CD4-positive, alpha-beta memory T cell (primary cell): ENCODE measurements at regions not wholly inside any gene's neighbourhood (a gene's known extent, or its start where the extent isn't known, plus 50 kb on each side); places are given as distances from the start of the nearest gene placed in this dataset.

ENCODE experiments used
- CTCF ChIA-PET: fragments of 350-600 bp; sonication (Branson Sonifier 250); formaldehyde crosslinking; loops from one replicate; lab custom pipeline; 2021; ENCODE audit warnings: inconsistent platforms; ENCODE audit not compliant: partially characterized antibody; lab: Charles Lee
- POLR2A ChIA-PET: fragments of 350-600 bp; sonication (Branson Sonifier 250); formaldehyde crosslinking; loops from one replicate; lab custom pipeline; 2021; ENCODE audit not compliant: partially characterized antibody; lab: Charles Lee
- DNase-seq, 5 donors: peaks; one replicate each; pipeline versions ENCODE4 v3.0.0 to v3.0.0-alpha.2; 2020 to 2022; ENCODE audit warnings: mixed read lengths in 1 of 5
- H3K27ac ChIP-seq: one replicate; pipeline ENCODE4 v1.7.0; 2013; ENCODE audit warnings: low read depth, low read length
- H3K27me3 ChIP-seq: 2 replicates; pipeline ENCODE4 v1.7.0; 2013; ENCODE audit warnings: mild to moderate bottlenecking, low read length, moderate library complexity; ENCODE audit not compliant: insufficient read depth
- H3K36me3 ChIP-seq: 2 replicates; pipeline ENCODE4 v1.7.0; 2013; ENCODE audit warnings: mild to moderate bottlenecking, low read length, moderate library complexity; ENCODE audit not compliant: insufficient read depth
- H3K4me1 ChIP-seq: 2 replicates; pipeline ENCODE4 v1.7.0; 2013; ENCODE audit warnings: mild to moderate bottlenecking, low read length, moderate library complexity; ENCODE audit not compliant: insufficient read depth
- H3K4me3 ChIP-seq, 2 donors: one replicate each; pipeline ENCODE4 v1.7.0; 2013; ENCODE audit warnings: low read length in 2 of 2, mild to moderate bottlenecking in 1 of 2
- H3K9me3 ChIP-seq, 2 donors: one replicate each; pipeline ENCODE4 v1.7.0; 2013; ENCODE audit warnings: low read length in 2 of 2, control low read depth in 1 of 2; ENCODE audit not compliant: control insufficient read depth in 1 of 2
- H3K27ac Mint-ChIP-seq, 7 donors: one replicate each; pipeline ENCODE4 v1.8.0; 2020 to 2021; ENCODE audit warnings: mixed read lengths in 7 of 7, mild to moderate bottlenecking in 6 of 7, inconsistent platforms in 3 of 7, moderate library complexity in 3 of 7
- H3K27me3 Mint-ChIP-seq, 2 donors: one replicate each; pipeline ENCODE4 v1.8.0; 2020 to 2021; ENCODE audit warnings: mixed read lengths in 2 of 2
- H3K36me3 Mint-ChIP-seq, 2 donors: one replicate each; pipeline ENCODE4 v1.8.0; 2020 to 2021; ENCODE audit warnings: mixed read lengths in 2 of 2, inconsistent platforms in 1 of 2, mild to moderate bottlenecking in 1 of 2
- H3K4me1 Mint-ChIP-seq, 4 donors: one replicate each; pipeline ENCODE4 v1.8.0; 2020 to 2021; ENCODE audit warnings: mixed read lengths in 4 of 4, mild to moderate bottlenecking in 1 of 4
- H3K4me3 Mint-ChIP-seq, 8 donors: one replicate each; pipeline ENCODE4 v1.8.0; 2020 to 2021; ENCODE audit warnings: mixed read lengths in 8 of 8, mild to moderate bottlenecking in 7 of 8, moderate library complexity in 6 of 8, inconsistent platforms in 3 of 8
- H3K9me3 Mint-ChIP-seq, 8 donors: one replicate each; pipeline ENCODE4 v1.8.0; 2020 to 2021; ENCODE audit warnings: mixed read lengths in 8 of 8, mild to moderate bottlenecking in 5 of 8, inconsistent platforms in 3 of 8, moderate library complexity in 1 of 8
- intact Hi-C: fragments of 100-400 bp; cut with micrococcal nuclease; formaldehyde crosslinking; loops from one replicate; pipeline ENCODE4 v1.15.1; 2023

GRCh38 chr20:19944772-19945459, 72.2 kb upstream of the NAA20 start:
- Histone ChIP-seq H3K9me3 (no peaks in the 10 kb centered on the region), H3K27me3 (peaks cover 5% of the 10 kb centered on the region), H3K36me3 (no peaks in the 10 kb centered on the region), H3K4me3 (no peak overlapping the region), H3K27ac (no peak overlapping the region), H3K4me1 (no peaks in the 10 kb centered on the region)
- intact Hi-C loops, result no loop called here
- H3K27ac Mint-ChIP-seq, result no peak overlapping the region
- no peaks in the 10 kb centered on the region for H3K36me3 Mint-ChIP-seq
- peaks cover 0 to 5% of the 10 kb centered on the region in 2 donors for H3K27me3 Mint-ChIP-seq
- POLR2A ChIA-PET, result no interaction called here
- H3K4me3 Mint-ChIP-seq, result no peak overlapping the region
- peaks cover 0 to 1% (median 0%) of the 10 kb centered on the region in 8 donors for H3K9me3 Mint-ChIP-seq
- CTCF ChIA-PET, result no interaction called here
- no peak for DNase-seq
- no peaks in the 10 kb centered on the region for H3K4me1 Mint-ChIP-seq

- ChIA-PET CTCF (interaction anchor here (0.9 kb wide), 1 partner anchor 9 kb away, joined by 4 read pairs; no protein-coding TSS in a partner anchor), POLR2A (no interaction called here)
- H3K36me3 Mint-ChIP-seq, result no peaks in the 10 kb centered on the region
- Histone ChIP-seq H3K27me3 (peaks cover 5% of the 10 kb centered on the region), H3K9me3 (no peaks in the 10 kb centered on the region), H3K27ac (no peak overlapping the region), H3K36me3 (no peaks in the 10 kb centered on the region), H3K4me1 (no peaks in the 10 kb centered on the region), H3K4me3 (no peak overlapping the region)
- H3K27ac Mint-ChIP-seq, result no peak overlapping the region
- intact Hi-C loops, result no loop called here
- peaks cover 0 to 1% (median 0%) of the 10 kb centered on the region in 8 donors for H3K9me3 Mint-ChIP-seq
- DNase-seq, result no peak
- peaks cover 0 to 5% of the 10 kb centered on the region in 2 donors for H3K27me3 Mint-ChIP-seq
- H3K4me1 Mint-ChIP-seq, result no peaks in the 10 kb centered on the region
- no peak overlapping the region for H3K4me3 Mint-ChIP-seq
Measured at GRCh38 chr20:19945732-19946670, 71.2 kb upstream of the NAA20 start.

GRCh38 chr20:19947611-19948264, 69.4 kb upstream of the NAA20 start:
- Histone ChIP-seq H3K27ac (no peak overlapping the region), H3K36me3 (no peaks in the 10 kb centered on the region), H3K27me3 (peaks cover 5% of the 10 kb centered on the region), H3K4me3 (no peak overlapping the region), H3K4me1 (peaks cover 11% of the 10 kb centered on the region), H3K9me3 (no peaks in the 10 kb centered on the region)
- Mint-ChIP-seq H3K4me1 (peaks cover 5 to 9% (median 8%) of the 10 kb centered on the region in 4 donors), H3K27ac (no peak overlapping the region), H3K27me3 (peaks cover 0 to 5% of the 10 kb centered on the region in 2 donors), H3K4me3 (no peak overlapping the region), H3K9me3 (no peaks in the 10 kb centered on the region), H3K36me3 (no peaks in the 10 kb centered on the region)
- CTCF ChIA-PET, result no interaction called here
- intact Hi-C loops, result no loop called here
- POLR2A ChIA-PET, result no interaction called here
- no peak for DNase-seq

GRCh38 chr20:19949195-19949867, 67.8 kb upstream of the NAA20 start:
- Mint-ChIP-seq H3K27ac (no peak overlapping the region), H3K4me1 (peaks cover 5 to 10% (median 8%) of the 10 kb centered on the region in 4 donors), H3K36me3 (no peaks in the 10 kb centered on the region), H3K4me3 (no peak overlapping the region), H3K9me3 (no peaks in the 10 kb centered on the region), H3K27me3 (peaks cover 0 to 4% of the 10 kb centered on the region in 2 donors)
- Histone ChIP-seq H3K4me1 (peaks cover 11% of the 10 kb centered on the region), H3K4me3 (no peak overlapping the region), H3K27ac (no peak overlapping the region), H3K36me3 (no peaks in the 10 kb centered on the region), H3K27me3 (peaks cover 5% of the 10 kb centered on the region), H3K9me3 (no peaks in the 10 kb centered on the region)
- intact Hi-C loops, result no loop called here
- no peak for DNase-seq
- ChIA-PET POLR2A (no interaction called here), CTCF (no interaction called here)

GRCh38 chr20:19950042-19950441, 67.1 kb upstream of the NAA20 start:
- POLR2A ChIA-PET, result no interaction called here
- Histone ChIP-seq H3K27me3 (peaks cover 5% of the 10 kb centered on the region), H3K27ac (no peak overlapping the region), H3K36me3 (no peaks in the 10 kb centered on the region), H3K4me3 (no peak overlapping the region), H3K4me1 (peaks cover 11% of the 10 kb centered on the region), H3K9me3 (no peaks in the 10 kb centered on the region)
- CTCF ChIA-PET, result no interaction called here
- DNase-seq, result no peak
- H3K4me3 Mint-ChIP-seq, result no peak overlapping the region
- peaks cover 0 to 4% of the 10 kb centered on the region in 2 donors for H3K27me3 Mint-ChIP-seq
- intact Hi-C loops, result no loop called here
- no peaks in the 10 kb centered on the region for H3K36me3 Mint-ChIP-seq
- H3K4me1 Mint-ChIP-seq, result peaks cover 5 to 10% (median 8%) of the 10 kb centered on the region in 4 donors
- peaks cover 0 to 2% (median 0%) of the 10 kb centered on the region in 8 donors for H3K9me3 Mint-ChIP-seq
- no peak overlapping the region for H3K27ac Mint-ChIP-seq

DNA sequence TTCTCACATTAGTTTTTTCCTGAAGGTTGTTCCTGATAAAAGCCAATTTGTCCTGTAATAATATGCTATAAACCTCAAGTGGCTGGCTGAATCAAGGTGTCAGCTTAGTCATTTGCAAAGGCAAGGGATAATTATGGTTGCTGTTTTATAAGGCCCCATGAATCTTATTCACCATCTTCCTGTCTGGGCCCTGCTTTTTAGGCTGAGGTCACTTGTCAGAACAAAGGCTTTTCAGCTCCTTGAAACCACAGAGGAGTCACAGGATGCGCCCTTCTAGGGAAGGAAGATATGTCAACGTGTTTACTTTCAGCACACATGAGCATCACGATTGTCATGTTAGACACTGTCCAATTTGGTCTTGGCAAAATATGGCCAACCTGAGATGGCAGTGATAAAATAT, 64.8 kb upstream of the NAA20 start:
- no peak overlapping the region for H3K4me3 ChIP-seq
- no peaks in the 10 kb centered on the region for H3K27me3 Mint-ChIP-seq
- peak overlapping the region in 1 of 7 donors; percentile 42 for H3K27ac Mint-ChIP-seq
- H3K36me3 Mint-ChIP-seq, result no peaks in the 10 kb centered on the region
- no peak overlapping the region for H3K4me3 Mint-ChIP-seq
- no peak overlapping the region for H3K27ac ChIP-seq
- POLR2A ChIA-PET, result no interaction called here
- intact Hi-C loops, result no loop called here
- peaks cover 11% of the 10 kb centered on the region for H3K4me1 ChIP-seq
- H3K9me3 ChIP-seq, result no peaks in the 10 kb centered on the region
- no peaks in the 10 kb centered on the region for H3K36me3 ChIP-seq
- peaks cover 0 to 3% (median 0%) of the 10 kb centered on the region in 8 donors for H3K9me3 Mint-ChIP-seq
- H3K27me3 ChIP-seq, result no peaks in the 10 kb centered on the region
- peak in 1 of 5 donors; percentile 22 for DNase-seq
- H3K4me1 Mint-ChIP-seq, result peaks cover 5 to 10% (median 8%) of the 10 kb centered on the region in 4 donors
- CTCF ChIA-PET, result no interaction called here
